HG02610 (cell line): ENCODE measurements at regions not wholly inside any gene's neighbourhood (a gene's known extent, or its start where the extent isn't known, plus 50 kb on each side); places are given as distances from the start of the nearest gene placed in this dataset.
"Not testable (repeated sequence)": the region's sequence is repeated elsewhere in the genome, so short reads cannot be mapped to it uniquely, and the experiment has no call there.

Experiments
- ATAC-seq: cut with Tn5 transposase; IDR thresholded peaks from one replicate; pipeline ENCODE4 v1.9.1; 2021; ENCODE audit warnings: mild to moderate bottlenecking, moderate library complexity; ENCODE audit not compliant: unreplicated experiment

DNA sequence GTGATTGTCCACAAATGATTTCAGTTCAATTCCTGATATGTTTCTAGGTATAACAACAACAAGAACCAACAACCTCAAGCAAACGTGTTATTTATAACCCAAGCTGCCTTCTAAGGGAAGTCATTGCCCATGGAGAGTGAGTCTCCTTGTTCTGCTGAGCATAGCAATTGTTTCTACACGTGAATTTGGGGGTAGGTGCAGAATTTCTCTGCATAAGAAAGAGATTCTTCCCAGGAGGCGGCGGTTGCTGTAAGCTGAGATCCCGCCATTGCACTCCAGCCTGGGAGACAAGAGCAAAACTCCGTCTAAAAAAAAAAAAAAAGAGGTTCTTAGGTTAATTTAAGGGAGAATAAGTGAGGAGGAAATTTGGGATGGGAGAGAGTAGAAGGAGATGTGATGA lies 226.5 kb upstream of the PELI2 start:
- ATAC-seq, result no peak

DNA sequence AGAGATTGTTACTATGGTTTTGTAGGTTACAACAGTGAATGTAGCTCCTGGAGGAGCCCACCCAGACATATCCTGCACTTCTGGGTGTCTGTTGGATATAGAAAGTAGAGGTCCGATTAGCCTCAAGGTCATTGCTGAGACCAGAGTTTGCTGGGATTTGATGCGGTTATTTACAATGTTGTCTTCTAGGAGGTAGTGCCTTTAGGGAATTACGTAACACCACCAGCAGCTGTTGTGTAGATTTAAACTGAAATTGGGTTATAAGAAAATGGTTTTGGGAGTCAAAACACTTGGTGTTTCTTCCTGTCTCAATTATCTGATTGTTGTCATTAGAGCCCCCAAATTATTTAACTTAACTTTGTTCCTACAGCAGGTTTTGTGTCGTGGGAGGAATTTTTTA lies 225.3 kb upstream of the PELI2 start:
- ATAC-seq, result no peak

DNA sequence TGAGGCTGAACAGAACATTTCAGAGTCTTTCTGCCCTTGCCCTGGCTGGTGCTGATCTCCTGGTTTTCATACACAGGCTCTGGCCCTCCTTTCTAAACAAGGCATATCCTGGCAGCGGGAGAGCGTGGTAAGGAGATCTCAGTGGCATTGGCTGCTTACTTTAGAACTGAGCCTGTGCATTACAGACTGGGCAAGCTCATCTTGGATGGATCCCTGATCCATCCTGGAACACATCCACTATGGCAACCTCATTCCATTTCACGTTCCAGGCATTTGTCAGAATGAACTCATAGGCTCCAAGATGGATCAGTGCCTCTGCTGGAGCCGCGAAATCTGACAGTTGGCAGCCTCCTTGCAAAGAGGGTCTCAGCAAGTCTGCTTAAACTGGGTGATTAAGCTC lies 224.5 kb upstream of the PELI2 start:
- no peak for ATAC-seq

DNA sequence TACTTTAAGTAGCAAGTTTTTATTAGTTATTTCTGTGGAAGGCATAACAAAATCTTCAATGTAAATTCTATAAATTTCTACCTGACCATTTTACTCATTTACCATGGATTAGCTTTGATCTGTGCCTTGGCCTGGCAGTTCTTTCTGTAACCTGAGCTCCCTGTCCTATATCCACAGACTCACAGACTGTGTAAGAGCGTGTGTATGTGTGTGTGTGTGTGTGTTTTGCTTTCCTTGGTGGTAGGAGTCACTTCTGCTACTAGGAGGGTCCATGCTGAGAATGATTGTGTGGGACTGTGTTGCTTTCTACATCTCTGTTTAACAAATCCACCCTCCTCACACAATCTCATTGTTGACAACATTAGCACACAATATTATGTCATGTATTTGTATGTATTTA lies 221.2 kb upstream of the PELI2 start:
- ATAC-seq, result no peak

DNA sequence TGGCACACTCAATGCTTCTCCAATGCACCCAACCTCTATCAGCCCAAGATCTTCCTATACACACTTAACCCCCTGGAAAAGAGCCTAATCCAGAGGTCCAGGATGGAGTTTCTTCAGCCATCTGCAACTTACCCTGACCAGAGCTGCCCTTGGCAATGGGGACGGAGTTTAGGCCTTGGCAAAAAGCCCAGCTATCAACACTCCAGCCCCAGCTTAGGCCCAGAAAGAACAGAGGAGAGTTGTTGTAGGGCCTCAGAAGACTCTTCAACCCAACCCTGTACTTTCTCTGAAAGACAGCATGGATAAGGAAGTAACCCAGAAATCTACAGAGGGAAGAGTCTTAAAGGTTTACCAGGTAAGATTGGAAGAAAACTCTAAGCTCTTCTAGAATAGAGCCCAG lies 219.3 kb upstream of the PELI2 start:
- ATAC-seq, result no peak

DNA sequence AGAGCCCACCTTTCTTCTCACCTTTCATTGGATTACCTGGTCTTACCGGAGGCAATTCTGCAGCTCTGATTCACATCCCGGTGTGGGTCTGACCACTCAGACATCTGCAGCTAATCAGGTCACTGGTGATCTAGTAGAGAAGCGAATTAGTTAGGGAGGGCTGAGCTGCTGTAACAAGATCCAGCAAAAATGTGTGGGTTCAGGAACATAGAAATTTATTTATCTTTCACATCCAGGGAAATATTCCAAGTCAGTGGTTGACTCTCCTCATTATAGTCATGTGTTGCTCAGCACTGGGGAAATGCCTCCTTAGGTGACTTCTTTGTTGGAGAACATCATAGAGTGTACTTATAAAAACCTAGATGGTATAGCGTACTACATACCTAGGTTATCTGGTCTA lies 218.7 kb upstream of the PELI2 start:
- no peak for ATAC-seq

DNA sequence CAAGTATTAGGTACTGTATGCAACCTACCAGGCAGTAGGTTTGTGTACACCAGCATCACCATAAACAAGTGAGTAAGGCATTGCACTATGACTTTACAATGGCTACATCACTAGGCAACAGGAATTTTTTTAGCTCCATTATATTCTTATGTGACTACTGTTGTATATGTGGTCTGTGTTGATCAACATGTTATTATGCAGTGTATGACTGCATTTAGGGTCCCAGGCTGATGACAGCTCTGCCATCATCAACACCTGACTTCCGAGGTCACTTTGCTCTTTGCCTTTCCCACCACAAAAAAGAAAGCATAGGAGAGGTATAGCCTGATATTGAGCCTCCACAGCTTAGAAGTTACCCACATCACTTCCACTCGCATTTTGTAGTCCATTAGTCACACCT lies 217.5 kb upstream of the PELI2 start:
- no peak for ATAC-seq

DNA sequence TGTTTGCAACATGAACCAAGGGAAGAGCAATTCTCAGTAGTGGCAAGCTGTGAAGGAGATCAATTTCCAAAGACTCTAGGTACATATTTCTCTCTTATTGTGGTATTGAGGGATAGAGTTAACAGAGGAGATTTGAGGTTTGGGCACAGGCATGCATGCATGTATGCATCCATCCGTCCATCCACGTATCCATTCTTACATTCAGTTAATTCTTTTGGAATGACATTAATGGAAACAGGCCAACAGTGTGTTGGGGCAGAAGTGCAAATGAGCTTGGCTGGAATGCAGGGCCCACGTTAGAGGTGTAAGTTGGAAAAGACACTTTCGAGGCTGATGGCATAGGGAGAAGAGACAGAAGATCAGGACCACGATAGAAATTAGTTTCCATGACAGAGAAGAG lies 216.9 kb upstream of the PELI2 start:
- no peak for ATAC-seq

DNA sequence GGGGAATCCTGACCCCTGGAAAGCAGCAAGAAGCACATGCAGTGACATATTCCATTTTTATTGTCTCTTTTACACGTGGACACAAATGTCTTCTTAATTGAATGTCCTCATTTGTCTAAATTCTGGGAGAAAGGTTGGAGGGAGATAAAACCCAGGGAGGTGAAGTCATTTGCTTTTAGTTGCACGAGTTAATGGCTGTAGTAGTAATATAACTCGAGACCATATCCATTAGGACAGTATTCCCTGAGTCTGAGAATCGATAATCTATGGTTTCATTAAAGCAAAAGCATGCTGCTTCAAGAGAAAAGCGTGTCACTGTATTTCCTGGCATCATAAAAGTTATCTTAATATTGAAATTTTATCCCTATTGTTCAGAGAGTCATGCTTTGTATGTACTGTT lies 216.0 kb upstream of the PELI2 start:
- no peak for ATAC-seq

DNA sequence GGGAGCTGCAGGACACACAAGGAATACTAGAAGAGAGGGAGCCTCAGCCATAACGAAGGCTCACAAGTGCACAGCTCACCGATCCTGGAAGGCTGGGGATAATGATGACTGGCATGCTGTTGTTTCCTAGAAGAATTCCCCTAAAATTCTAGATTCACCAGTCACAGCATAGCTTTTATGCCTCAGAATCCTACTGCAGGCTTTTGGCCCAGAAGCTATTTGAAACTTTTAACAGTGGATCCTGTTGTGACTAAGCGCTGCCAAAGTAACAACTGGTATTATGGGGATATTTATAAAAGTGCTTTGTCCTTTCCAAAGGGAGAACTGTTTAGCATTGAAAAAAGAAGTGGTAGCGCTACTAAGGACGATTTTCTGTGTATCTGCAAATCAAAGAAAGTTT lies 214.1 kb upstream of the PELI2 start:
- no peak for ATAC-seq

DNA sequence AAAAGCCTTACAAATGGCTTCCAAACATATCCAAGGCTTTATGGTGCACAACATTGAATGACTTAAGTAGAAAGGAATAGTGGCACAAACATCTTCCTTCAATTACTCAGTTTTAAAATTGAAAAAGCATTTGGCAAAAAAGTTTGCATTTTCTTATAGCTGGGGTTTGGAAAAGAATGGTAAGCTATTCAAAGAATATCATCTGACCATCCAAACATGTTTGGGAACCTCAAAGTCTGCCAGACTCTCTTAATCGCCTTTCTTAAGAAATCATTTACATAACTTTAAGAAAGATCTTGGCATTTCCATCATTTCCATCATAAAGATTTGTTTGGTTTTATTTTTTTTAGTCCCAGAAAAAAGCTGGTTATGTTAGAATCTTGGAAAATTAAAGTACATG lies 210.1 kb upstream of the PELI2 start:
- ATAC-seq, result no peak

DNA sequence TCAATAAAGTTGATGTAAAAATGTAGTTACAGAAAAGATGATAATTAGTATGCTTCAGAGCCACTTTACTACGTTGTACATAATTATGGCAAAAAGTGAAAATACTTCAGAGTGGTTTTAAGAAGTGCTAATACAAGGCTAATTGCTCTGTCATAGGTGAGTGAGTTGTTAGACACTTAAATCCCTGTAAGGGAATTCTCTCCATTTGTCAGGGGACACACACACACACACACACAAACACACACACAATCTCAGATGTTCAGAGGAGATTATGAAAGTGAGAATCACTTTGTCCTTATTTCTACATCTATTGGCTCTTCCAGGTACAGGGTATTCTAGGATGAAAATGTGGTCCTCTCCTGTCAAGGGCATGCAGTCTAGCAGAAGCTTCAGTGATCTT lies 208.3 kb upstream of the PELI2 start:
- no peak for ATAC-seq

DNA sequence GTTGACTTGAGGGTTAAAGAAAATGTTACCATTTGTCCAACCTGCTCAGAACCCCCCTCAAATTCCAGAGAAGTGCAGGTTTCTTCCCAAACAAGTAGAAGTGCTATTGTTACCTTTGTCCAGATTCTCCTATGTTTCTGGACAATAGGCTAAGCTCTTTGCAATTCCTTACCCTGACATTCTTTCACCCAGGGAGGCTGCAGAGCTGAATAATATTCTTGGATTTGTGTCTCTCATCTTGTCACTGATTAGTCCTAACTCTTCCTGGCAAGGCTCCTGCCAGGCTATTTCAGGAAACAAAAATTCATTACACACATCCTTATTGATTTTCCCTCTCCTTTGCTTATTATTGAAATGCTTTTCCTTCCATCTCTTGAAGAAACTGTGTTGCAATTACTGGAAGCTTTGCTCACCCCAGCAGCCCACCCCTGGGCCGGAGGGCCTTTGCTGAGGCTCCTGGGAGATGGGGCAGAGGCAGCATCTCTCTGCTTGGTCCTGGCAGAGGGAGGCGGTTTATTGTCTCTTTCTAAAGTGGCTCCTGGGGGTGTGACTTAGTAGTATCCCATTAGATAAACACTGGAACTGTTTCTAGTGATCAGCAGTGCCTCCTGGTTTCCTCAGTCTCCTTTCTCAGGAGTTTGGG lies 207.5 kb upstream of the PELI2 start:
- ATAC-seq, result no peak

DNA sequence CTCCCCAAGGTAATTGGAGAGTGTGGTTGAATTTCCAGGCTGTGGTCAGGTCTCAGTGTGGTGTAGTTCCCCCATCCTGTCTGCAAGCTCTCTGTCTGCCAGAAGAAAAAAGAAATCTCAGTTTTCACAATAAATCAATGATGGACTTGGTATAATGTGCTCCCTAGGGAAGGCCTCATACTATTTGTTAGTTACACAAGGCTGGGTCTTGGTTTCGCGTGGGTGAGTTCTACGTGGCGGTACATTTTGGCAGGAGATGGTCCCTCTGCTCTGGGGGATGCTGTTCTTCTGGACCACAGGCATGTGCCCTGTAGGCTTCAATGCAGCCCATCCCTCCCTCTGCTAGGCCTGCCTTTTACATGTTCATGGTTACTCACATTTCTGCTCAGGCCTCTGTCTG lies 206.4 kb upstream of the PELI2 start:
- ATAC-seq, result no peak

DNA sequence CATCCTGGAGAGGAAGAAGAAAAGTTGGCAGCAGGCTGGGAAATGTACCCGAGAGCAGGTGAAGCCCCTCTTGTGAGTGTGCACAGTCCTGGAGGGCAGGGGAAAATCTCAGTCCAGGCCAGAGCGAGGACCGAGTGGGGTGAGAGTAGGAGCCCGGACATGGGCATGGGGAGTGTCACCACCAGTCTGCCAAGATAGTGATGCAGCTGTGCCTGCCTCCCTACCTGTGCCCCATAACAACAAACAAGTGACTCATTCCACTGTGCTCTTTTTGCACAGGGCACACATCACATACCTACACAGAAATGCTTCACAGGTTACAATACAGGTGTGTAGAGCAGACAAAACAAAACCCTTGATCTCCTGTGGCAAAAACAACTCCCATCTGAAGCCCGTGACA lies 205.9 kb upstream of the PELI2 start:
- no peak for ATAC-seq

DNA sequence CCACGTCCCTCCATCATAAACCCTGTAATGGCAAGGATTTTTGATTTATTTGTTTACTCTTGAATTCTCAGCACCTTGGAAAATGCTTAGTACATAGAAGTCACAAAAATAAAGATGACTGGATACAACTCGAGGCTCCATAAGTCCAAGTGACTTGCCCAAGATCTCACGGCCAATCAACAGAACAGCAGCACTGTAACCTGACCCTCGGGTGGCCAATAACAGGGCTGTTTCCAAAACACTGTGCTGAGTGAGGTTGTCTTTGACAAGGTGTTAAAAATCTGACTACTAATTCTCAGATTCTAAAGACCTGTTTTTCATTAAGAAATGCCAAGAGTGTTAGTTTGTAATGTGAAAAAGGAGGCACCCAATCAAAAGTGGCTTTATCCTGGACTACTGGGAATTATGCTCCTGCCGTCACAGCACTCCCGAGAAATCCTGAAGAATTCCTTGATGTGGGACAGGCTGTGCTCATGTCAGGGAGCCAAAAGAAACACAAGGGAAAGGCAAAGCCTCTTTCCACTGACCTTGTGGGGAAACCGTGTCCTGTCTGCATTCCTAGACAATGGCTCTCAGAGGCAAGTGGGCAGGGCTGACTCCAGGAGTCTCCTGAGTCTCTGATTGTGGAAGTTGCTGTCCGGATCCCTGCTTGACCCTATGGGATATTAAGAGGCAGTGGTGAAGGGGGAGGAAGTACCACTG lies 204.7 kb upstream of the PELI2 start:
- no peak for ATAC-seq

DNA sequence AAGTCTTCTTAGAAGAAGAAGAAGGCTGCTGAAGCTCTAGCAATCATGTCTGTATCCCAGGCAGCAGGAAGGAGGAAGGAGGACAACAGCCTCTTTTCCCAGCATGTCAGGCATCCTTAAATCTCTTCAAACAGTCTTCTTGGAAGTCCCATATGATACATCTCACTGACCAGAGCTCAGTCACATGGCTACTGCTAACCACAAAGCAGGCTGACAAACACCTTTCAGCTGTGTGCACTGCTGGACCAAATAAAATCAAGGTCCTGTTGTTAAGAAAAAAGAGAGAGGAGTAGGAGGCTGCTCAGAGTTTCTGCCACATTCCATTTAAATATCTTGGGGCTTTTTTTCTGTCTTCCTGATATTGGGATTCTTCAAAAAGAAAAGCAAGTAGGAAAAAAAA lies 203.4 kb upstream of the PELI2 start:
- no peak for ATAC-seq

DNA sequence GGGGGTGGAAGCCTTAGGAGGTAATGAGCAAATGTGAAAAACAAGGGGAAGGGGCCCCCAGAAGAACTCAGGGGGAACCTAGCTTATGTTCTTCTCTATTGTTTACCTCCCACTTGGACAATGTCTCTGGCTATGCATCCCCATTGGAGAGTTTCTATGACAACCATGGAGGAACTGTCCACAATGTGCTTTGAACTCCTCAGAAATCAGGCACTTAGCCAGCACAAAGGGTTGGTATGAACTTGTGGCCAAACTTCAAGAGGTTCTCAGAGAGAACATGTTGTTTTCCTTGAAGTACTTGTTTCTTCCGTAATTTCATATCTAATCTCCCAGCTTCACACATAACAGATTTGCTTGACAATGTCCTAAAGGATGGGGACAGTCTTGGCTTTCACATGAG lies 202.8 kb upstream of the PELI2 start:
- no peak for ATAC-seq

DNA sequence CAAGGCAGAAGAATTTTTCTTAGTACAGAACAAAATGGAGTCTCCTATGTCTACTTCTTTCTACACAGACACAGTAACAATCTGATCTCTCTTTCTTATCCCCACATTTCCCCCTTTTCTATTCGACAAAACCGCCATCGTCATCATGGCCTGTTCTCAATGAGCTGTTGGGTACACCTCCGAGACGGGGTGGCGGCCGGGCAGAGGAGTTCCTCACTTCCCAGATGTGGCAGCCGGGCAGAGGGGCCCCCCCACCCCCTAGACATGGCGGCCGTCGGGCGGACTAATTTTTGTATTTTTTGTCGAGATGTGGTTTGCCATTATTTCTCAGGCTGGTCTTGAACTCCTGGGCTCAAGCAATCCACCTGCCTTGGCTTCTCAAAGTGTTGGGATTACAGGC lies 198.4 kb upstream of the PELI2 start:
- not testable (repeated sequence) for ATAC-seq

DNA sequence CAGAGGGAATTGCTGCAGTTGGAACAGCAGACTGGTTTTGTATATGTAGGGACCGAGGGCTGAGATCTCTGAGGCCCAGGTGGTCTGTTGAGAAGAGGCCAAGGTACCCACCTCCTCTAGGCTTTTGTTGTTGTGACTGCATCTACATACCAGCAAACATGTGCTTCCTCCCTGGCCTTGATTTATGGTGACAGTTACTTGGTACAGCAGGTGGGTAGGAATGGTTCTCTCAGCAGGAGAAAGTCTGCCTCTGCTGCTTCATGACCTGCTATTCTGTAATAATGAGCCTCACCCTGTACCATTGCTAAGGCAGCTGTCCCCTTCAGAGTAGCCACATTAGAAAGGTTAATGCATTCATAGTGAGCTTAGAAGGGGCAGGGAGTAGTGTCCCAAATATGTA lies 196.7 kb upstream of the PELI2 start:
- no peak for ATAC-seq

DNA sequence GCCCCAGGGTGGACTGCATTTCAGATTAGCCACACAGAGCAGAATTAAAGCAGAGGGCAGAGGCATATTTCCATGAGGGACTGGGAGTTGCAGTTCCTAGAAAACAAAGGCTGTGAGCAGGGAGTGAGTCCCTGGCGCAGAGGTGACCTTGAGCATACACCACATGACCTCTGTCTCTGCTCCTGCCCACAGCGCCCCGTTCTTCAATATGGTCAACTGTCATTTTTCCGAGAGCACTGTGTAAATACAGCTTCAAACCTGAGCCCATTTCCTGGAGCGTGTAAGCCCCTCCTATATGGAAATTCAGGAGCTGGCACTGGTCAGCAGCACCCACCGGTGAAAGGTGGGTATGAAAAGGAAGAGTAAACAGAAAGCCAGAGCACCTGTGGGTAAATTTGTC lies 192.2 kb upstream of the PELI2 start:
- ATAC-seq, result no peak

DNA sequence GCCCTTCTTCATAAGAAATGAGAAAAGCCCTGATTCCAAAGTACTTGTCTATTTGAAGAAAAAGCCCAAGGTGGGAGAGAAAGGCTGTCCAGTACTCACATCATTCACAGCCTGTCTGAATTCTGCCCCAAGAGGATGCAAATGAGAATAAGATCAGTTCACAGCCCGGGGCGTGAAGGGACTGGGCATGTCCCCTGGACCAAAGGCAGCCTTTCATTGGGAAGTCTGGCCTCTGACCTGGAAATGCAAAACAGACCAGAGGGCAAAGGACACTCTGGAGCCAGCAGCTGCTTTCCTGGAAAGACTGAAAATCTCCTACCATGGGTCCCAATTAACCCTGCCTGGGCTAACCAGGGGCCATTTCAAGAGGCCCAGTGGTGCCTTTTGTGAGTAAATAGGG lies 191.2 kb upstream of the PELI2 start:
- ATAC-seq, result no peak

DNA sequence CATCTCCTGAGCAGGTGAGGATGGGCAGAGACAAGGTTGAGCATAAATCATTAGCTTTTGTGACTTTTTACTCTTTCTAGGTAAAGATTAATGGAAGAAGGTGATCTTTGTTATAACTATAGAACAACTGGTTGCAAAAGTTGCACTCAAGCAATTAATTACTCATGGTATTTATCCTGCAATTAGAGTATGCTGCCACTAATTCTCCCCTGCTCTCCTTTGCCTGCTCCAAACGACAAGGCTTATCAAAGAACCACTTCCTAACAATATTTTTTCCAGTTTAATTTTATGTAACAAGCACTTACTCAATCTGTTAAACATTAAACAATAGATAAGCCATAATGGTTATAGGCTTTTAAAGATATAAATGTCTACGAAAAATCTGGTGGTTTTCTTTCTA lies 189.9 kb upstream of the PELI2 start:
- ATAC-seq, result no peak
